ENCODE measurements at regions not wholly inside any gene's neighbourhood (a gene's known extent, or its start where the extent isn't known, plus 50 kb on each side); places are given as distances from the start of the nearest gene placed in this dataset.
"Not testable (repeated sequence)": the region's sequence is repeated elsewhere in the genome, so short reads cannot be mapped to it uniquely, and the experiment has no call there.

GRCh38 chr20:60171313-60171712 is 213.1 kb downstream of the CDH26 start:
- DNase-seq (ENCODE audit: low spot score), result no peak

GRCh38 chr20:60171738-60172137 is 213.5 kb downstream of the CDH26 start:
- no peak for DNase-seq (ENCODE audit: low spot score)

GRCh38 chr20:60172346-60172984 is 214.2 kb downstream of the CDH26 start:
- no peak for DNase-seq (ENCODE audit: low spot score)

GRCh38 chr20:60177080-60177479 is 218.9 kb downstream of the CDH26 start:
- no peak for DNase-seq (ENCODE audit: low spot score)

- no peak for DNase-seq (ENCODE audit: low spot score)
These were observed 222.8 kb downstream of the CDH26 start for GRCh38 chr20:60180986-60181385.

- no peak for DNase-seq (ENCODE audit: low spot score)
These were observed 228.2 kb downstream of the CDH26 start for GRCh38 chr20:60186412-60186811.

- DNase-seq (ENCODE audit: low spot score), result no peak
These were observed 229.5 kb downstream of the CDH26 start for GRCh38 chr20:60187683-60188082.

- no peak for DNase-seq (ENCODE audit: low spot score)
These were observed 232.8 kb downstream of the CDH26 start for GRCh38 chr20:60191014-60191413.

- no peak for DNase-seq (ENCODE audit: low spot score)
These were observed 234.1 kb downstream of the CDH26 start for GRCh38 chr20:60192326-60192725.

- not testable (repeated sequence) for DNase-seq (ENCODE audit: low spot score)
These were observed 240.9 kb downstream of the CDH26 start for GRCh38 chr20:60199132-60199531.

- no peak for DNase-seq (ENCODE audit: low spot score)
These were observed 241.6 kb downstream of the CDH26 start for GRCh38 chr20:60199866-60200265.

GRCh38 chr20:60200305-60200918 is 242.2 kb downstream of the CDH26 start:
- DNase-seq (ENCODE audit: low spot score), result no peak

- DNase-seq (ENCODE audit: low spot score), result no peak
These were observed 243.1 kb downstream of the CDH26 start for GRCh38 chr20:60201198-60201835.

GRCh38 chr20:60202046-60202445 is 243.8 kb downstream of the CDH26 start:
- no peak for DNase-seq (ENCODE audit: low spot score)

- no peak for DNase-seq (ENCODE audit: low spot score)
These were observed 245.2 kb downstream of the CDH26 start for GRCh38 chr20:60203451-60203850.

GRCh38 chr20:60204601-60205000 is 246.4 kb downstream of the CDH26 start:
- DNase-seq (ENCODE audit: low spot score), result no peak

GRCh38 chr20:60206259-60206658 is 248.0 kb downstream of the CDH26 start:
- peak; percentile 63 for DNase-seq (ENCODE audit: low spot score)

- no peak for DNase-seq (ENCODE audit: low spot score)
These were observed 250.8 kb downstream of the CDH26 start for GRCh38 chr20:60209048-60209447.

- DNase-seq (ENCODE audit: low spot score), result peak; percentile 49
These were observed 252.8 kb downstream of the CDH26 start for GRCh38 chr20:60210779-60211617.

- no peak for DNase-seq (ENCODE audit: low spot score)
These were observed 253.6 kb downstream of the CDH26 start for GRCh38 chr20:60211618-60212463.

- DNase-seq (ENCODE audit: low spot score), result no peak
These were observed 254.5 kb downstream of the CDH26 start for GRCh38 chr20:60212695-60213094.

Measured in hepatic stellate cell (primary cell).